ENCODE measurements at regions not wholly inside any gene's neighbourhood (a gene's known extent, or its start where the extent isn't known, plus 50 kb on each side); places are given as distances from the start of the nearest gene placed in this dataset.

DNA sequence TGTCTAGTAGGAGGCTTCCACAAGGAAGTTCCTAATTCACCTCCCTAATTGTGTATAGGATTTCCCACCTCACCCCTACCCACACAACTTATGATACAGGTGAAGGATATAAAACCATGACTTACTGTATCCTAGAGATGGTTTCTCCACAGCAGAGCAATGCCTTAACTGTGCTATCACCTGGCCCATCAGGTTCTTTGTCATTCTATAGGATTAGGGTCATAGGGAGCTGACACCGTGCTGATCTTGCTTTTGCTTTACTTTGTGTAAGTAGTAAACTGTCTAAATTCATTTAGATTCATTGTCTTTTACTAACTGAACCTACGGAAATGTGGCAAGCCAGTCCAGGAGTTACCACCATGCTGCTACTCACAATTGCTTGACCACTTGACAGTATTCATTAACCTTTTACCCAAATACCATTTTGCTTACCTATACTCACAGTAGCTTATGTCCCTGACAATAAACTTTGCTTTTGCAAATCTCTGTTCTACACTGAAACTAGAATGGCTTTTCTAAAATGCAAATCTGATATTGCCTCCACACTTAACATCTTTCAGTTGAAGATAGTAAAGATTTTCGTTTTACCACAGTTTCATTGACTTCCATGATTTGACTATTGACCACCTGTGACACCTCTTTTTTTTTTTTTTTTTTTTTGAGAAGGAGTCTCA lies 147.6 kb downstream of the IFI44 start:
- CTCF ChIA-PET (ENCODE audit: low intra/inter-chr PET ratio), result no interaction called here
- H3K36me3 ChIP-seq (ENCODE audit: control insufficient read depth, insufficient read depth, low read length), result no peaks in the 10 kb centered on the region
- POLR2A ChIA-PET, result no interaction called here
- no peak overlapping the region for H3K4me2 ChIP-seq (ENCODE audit: insufficient read depth, low read length)
- no peak for ATAC-seq
- peaks cover 2% of the 10 kb centered on the region; the same call in 1 of the 2 replicates for H3K9me3 ChIP-seq (replicated peaks; ENCODE audit: control insufficient read depth, insufficient read depth, low read depth, low read length)
- no peak overlapping the region for H3K9ac ChIP-seq (ENCODE audit: insufficient read depth in 1 of 2, low read depth in 2 of 2, low read length in 2 of 2)
- no peak overlapping the region for H3K27ac ChIP-seq (ENCODE audit: extremely low read depth, low read depth, low read length)
- no peaks in the 10 kb centered on the region for H3K9me1 ChIP-seq (ENCODE audit: control insufficient read depth, insufficient read depth, low read length)
- no TSS peak for BruUV-seq (replicated peaks)
- WGBS (ENCODE audit: insufficient coverage, low coverage, missing lambda C conversion rate), result 2% methylated on average over 3 of the region's 3 CpGs
- no peaks in the 10 kb centered on the region for H3K79me2 ChIP-seq (ENCODE audit: control insufficient read depth, insufficient read depth, low read length)
- no peaks in the 10 kb centered on the region for H3K4me1 ChIP-seq (replicated peaks in 1 of 2; ENCODE audit: control insufficient read depth in 2 of 2, insufficient read depth in 2 of 2, low read length in 2 of 2)
- no peak for FAIRE-seq
- no peaks in the 10 kb centered on the region for H4K20me1 ChIP-seq (replicated peaks; ENCODE audit: control insufficient read depth, insufficient read depth, low read length)
- H3K4me3 ChIP-seq, result no peak overlapping the region
- in situ Hi-C loops (cut with MboI) (no loop called here), intact Hi-C loops (cut with micrococcal nuclease) (no loop called here)
- no peaks in the 10 kb centered on the region for H3K27me3 ChIP-seq (ENCODE audit: control insufficient read depth in 2 of 2, insufficient read depth in 2 of 2, low read length in 2 of 2)
- TF ChIP-seq RBFOX2 (IDR thresholded peaks at IDR 0.05; ENCODE audit: low read depth, low read length) (no peak), ZNF23 (CRISPR knock-in tag; IDR thresholded peaks at IDR 0.05) (no peak), JUND (IDR thresholded peaks at IDR 0.05; ENCODE audit: borderline replicate concordance, low read depth, low read length) (no peak), JUND (tag; IDR thresholded peaks at IDR 0.05; ENCODE audit: borderline replicate concordance, low read depth, low read length) (no peak)
- H2AFZ ChIP-seq (ENCODE audit: low read depth, low read length), result no peak overlapping the region
- DNase-seq (ENCODE audit: extremely low read depth in 1 of 4, low spot score in 3 of 4), result no peak

DNA sequence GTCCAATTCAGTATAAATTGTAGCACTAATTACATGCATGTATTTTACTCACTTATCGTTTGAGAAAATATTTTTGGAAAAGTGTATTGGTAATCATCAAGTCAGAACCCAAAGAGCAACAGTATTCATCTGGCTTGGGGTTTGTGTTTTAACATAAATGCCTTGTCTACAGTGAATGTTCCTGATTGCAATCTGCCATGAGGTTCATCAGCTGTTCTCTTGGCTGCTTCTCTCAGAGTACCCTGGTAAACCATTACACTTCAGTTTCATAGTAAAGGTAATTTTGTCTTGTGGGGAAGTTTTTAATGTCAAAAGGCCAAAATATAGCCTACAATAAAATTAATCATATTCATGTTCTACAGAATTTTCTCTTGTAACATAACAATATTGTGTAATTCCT lies 150.3 kb downstream of the IFI44 start:
- DNase-seq (ENCODE audit: extremely low read depth in 1 of 4, low spot score in 3 of 4) (no peak), FAIRE-seq (no peak), ATAC-seq (no peak)
- in situ Hi-C loops (cut with MboI) (no loop called here), intact Hi-C loops (cut with micrococcal nuclease) (no loop called here)
- WGBS (ENCODE audit: insufficient coverage, low coverage, missing lambda C conversion rate), result 7% methylated on average over 1 of the region's 1 CpG
- H3K9me3 ChIP-seq (replicated peaks; ENCODE audit: control insufficient read depth, insufficient read depth, low read depth, low read length), result no peaks in the 10 kb centered on the region; the same call in 1 of the 2 replicates
- POLR2A ChIA-PET, result no interaction called here
- H4K20me1 ChIP-seq (replicated peaks; ENCODE audit: control insufficient read depth, insufficient read depth, low read length), result no peaks in the 10 kb centered on the region
- CTCF ChIA-PET (ENCODE audit: low intra/inter-chr PET ratio), result no interaction called here
- no peak overlapping the region for H3K27ac ChIP-seq (ENCODE audit: extremely low read depth, low read depth, low read length)
- H3K4me2 ChIP-seq (ENCODE audit: insufficient read depth, low read length), result no peak overlapping the region
- no peaks in the 10 kb centered on the region for H3K79me2 ChIP-seq (ENCODE audit: control insufficient read depth, insufficient read depth, low read length)
- H2AFZ ChIP-seq (ENCODE audit: low read depth, low read length), result no peak overlapping the region
- H3K36me3 ChIP-seq (ENCODE audit: control insufficient read depth, insufficient read depth, low read length), result no peaks in the 10 kb centered on the region
- no peaks in the 10 kb centered on the region for H3K9me1 ChIP-seq (ENCODE audit: control insufficient read depth, insufficient read depth, low read length)
- no TSS peak for BruUV-seq (replicated peaks)
- H3K4me3 ChIP-seq, result no peak overlapping the region
- H3K4me1 ChIP-seq (replicated peaks in 1 of 2; ENCODE audit: control insufficient read depth in 2 of 2, insufficient read depth in 2 of 2, low read length in 2 of 2), result no peaks in the 10 kb centered on the region
- H3K9ac ChIP-seq (ENCODE audit: insufficient read depth in 1 of 2, low read depth in 2 of 2, low read length in 2 of 2), result no peak overlapping the region
- no peaks in the 10 kb centered on the region for H3K27me3 ChIP-seq (ENCODE audit: control insufficient read depth in 2 of 2, insufficient read depth in 2 of 2, low read length in 2 of 2)
- TF ChIP-seq ZFP36 (IDR thresholded peaks at IDR 0.05; ENCODE audit: low read depth, low read length, partially characterized antibody) (no peak), BRCA1 (IDR thresholded peaks at IDR 0.05) (no peak), BRCA1 (CRISPR knock-in tag; IDR thresholded peaks at IDR 0.05) (no peak), PML (IDR thresholded peaks at IDR 0.05; ENCODE audit: low read length) (no peak)
- TF ChIP-seq, protein P1, sequence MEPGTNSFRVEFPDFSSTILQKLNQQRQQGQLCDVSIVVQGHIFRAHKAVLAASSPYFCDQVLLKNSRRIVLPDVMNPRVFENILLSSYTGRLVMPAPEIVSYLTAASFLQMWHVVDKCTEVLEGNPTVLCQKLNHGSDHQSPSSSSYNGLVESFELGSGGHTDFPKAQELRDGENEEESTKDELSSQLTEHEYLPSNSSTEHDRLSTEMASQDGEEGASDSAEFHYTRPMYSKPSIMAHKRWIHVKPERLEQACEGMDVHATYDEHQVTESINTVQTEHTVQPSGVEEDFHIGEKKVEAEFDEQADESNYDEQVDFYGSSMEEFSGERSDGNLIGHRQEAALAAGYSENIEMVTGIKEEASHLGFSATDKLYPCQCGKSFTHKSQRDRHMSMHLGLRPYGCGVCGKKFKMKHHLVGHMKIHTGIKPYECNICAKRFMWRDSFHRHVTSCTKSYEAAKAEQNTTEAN (CRISPR knock-in tag; IDR thresholded peaks at IDR 0.05), result no peak
- TF ChIP-seq, protein P2, sequence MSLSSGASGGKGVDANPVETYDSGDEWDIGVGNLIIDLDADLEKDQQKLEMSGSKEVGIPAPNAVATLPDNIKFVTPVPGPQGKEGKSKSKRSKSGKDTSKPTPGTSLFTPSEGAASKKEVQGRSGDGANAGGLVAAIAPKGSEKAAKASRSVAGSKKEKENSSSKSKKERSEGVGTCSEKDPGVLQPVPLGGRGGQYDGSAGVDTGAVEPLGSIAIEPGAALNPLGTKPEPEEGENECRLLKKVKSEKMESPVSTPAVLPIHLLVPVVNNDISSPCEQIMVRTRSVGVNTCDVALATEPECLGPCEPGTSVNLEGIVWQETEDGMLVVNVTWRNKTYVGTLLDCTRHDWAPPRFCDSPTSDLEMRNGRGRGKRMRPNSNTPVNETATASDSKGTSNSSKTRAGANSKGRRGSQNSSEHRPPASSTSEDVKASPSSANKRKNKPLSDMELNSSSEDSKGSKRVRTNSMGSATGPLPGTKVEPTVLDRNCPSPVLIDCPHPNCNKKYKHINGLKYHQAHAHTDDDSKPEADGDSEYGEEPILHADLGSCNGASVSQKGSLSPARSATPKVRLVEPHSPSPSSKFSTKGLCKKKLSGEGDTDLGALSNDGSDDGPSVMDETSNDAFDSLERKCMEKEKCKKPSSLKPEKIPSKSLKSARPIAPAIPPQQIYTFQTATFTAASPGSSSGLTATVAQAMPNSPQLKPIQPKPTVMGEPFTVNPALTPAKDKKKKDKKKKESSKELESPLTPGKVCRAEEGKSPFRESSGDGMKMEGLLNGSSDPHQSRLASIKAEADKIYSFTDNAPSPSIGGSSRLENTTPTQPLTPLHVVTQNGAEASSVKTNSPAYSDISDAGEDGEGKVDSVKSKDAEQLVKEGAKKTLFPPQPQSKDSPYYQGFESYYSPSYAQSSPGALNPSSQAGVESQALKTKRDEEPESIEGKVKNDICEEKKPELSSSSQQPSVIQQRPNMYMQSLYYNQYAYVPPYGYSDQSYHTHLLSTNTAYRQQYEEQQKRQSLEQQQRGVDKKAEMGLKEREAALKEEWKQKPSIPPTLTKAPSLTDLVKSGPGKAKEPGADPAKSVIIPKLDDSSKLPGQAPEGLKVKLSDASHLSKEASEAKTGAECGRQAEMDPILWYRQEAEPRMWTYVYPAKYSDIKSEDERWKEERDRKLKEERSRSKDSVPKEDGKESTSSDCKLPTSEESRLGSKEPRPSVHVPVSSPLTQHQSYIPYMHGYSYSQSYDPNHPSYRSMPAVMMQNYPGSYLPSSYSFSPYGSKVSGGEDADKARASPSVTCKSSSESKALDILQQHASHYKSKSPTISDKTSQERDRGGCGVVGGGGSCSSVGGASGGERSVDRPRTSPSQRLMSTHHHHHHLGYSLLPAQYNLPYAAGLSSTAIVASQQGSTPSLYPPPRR (CRISPR knock-in tag; IDR thresholded peaks at IDR 0.05; ENCODE audit: borderline replicate concordance), result no peak
